CD4-positive, alpha-beta memory T cell (primary cell): ENCODE measurements at regions not wholly inside any gene's neighbourhood (a gene's known extent, or its start where the extent isn't known, plus 50 kb on each side); places are given as distances from the start of the nearest gene placed in this dataset.
"Not testable (repeated sequence)": the region's sequence is repeated elsewhere in the genome, so short reads cannot be mapped to it uniquely, and the experiment has no call there.

Experiments used
- CTCF ChIA-PET: fragments of 350-600 bp; sonication (Branson Sonifier 250); formaldehyde crosslinking; loops from one replicate; lab custom pipeline; 2021; ENCODE audit warnings: inconsistent platforms; ENCODE audit not compliant: partially characterized antibody; lab: Charles Lee
- POLR2A ChIA-PET: fragments of 350-600 bp; sonication (Branson Sonifier 250); formaldehyde crosslinking; loops from one replicate; lab custom pipeline; 2021; ENCODE audit not compliant: partially characterized antibody; lab: Charles Lee
- DNase-seq, 5 donors: peaks; one replicate each; pipeline versions ENCODE4 v3.0.0 to v3.0.0-alpha.2; 2020 to 2022; ENCODE audit warnings: mixed read lengths in 1 of 5
- H3K27ac ChIP-seq: one replicate; pipeline ENCODE4 v1.7.0; 2013; ENCODE audit warnings: low read depth, low read length
- H3K27me3 ChIP-seq: 2 replicates; pipeline ENCODE4 v1.7.0; 2013; ENCODE audit warnings: mild to moderate bottlenecking, low read length, moderate library complexity; ENCODE audit not compliant: insufficient read depth
- H3K36me3 ChIP-seq: 2 replicates; pipeline ENCODE4 v1.7.0; 2013; ENCODE audit warnings: mild to moderate bottlenecking, low read length, moderate library complexity; ENCODE audit not compliant: insufficient read depth
- H3K4me1 ChIP-seq: 2 replicates; pipeline ENCODE4 v1.7.0; 2013; ENCODE audit warnings: mild to moderate bottlenecking, low read length, moderate library complexity; ENCODE audit not compliant: insufficient read depth
- H3K4me3 ChIP-seq, 2 donors: one replicate each; pipeline ENCODE4 v1.7.0; 2013; ENCODE audit warnings: low read length in 2 of 2, mild to moderate bottlenecking in 1 of 2
- H3K9me3 ChIP-seq, 2 donors: one replicate each; pipeline ENCODE4 v1.7.0; 2013; ENCODE audit warnings: low read length in 2 of 2, control low read depth in 1 of 2; ENCODE audit not compliant: control insufficient read depth in 1 of 2
- H3K27ac Mint-ChIP-seq, 7 donors: one replicate each; pipeline ENCODE4 v1.8.0; 2020 to 2021; ENCODE audit warnings: mixed read lengths in 7 of 7, mild to moderate bottlenecking in 6 of 7, inconsistent platforms in 3 of 7, moderate library complexity in 3 of 7
- H3K27me3 Mint-ChIP-seq, 2 donors: one replicate each; pipeline ENCODE4 v1.8.0; 2020 to 2021; ENCODE audit warnings: mixed read lengths in 2 of 2
- H3K36me3 Mint-ChIP-seq, 2 donors: one replicate each; pipeline ENCODE4 v1.8.0; 2020 to 2021; ENCODE audit warnings: mixed read lengths in 2 of 2, inconsistent platforms in 1 of 2, mild to moderate bottlenecking in 1 of 2
- H3K4me1 Mint-ChIP-seq, 4 donors: one replicate each; pipeline ENCODE4 v1.8.0; 2020 to 2021; ENCODE audit warnings: mixed read lengths in 4 of 4, mild to moderate bottlenecking in 1 of 4
- H3K4me3 Mint-ChIP-seq, 8 donors: one replicate each; pipeline ENCODE4 v1.8.0; 2020 to 2021; ENCODE audit warnings: mixed read lengths in 8 of 8, mild to moderate bottlenecking in 7 of 8, moderate library complexity in 6 of 8, inconsistent platforms in 3 of 8
- H3K9me3 Mint-ChIP-seq, 8 donors: one replicate each; pipeline ENCODE4 v1.8.0; 2020 to 2021; ENCODE audit warnings: mixed read lengths in 8 of 8, mild to moderate bottlenecking in 5 of 8, inconsistent platforms in 3 of 8, moderate library complexity in 1 of 8
- intact Hi-C: fragments of 100-400 bp; cut with micrococcal nuclease; formaldehyde crosslinking; loops from one replicate; pipeline ENCODE4 v1.15.1; 2023

DNA sequence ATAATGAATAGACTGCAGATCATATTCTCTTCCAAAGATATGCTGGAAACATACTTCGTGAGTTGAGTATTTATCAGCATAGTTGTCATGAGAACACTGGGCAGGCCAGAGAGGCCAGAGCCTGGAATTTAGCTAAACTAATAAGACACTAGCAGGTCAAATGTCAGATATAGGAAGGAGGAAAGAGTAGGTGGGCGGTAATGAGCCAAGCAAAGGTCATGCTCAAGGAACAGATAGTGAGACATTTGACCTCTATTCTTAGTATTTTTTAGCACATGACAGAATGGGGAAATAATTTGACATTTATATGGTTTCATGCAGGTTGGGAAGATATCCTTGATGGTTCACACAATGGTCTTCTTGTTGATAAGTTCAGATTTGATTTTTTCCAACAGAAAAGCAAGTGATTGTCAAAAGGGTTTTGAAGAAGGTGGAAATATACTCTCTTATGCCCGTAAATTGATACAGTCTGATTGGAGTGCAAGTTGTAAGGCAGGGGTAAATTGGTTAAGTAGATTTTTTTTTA is 99.6 kb upstream of the GOLGA6L4 start:
- H3K27ac ChIP-seq, intact Hi-C loops, H3K9me3 ChIP-seq, H3K36me3 Mint-ChIP-seq, H3K27me3 ChIP-seq, H3K4me1 Mint-ChIP-seq, H3K4me3 ChIP-seq, H3K9me3 Mint-ChIP-seq, H3K4me3 Mint-ChIP-seq, H3K36me3 ChIP-seq, POLR2A ChIA-PET, CTCF ChIA-PET, H3K4me1 ChIP-seq, H3K27ac Mint-ChIP-seq, DNase-seq: not testable (repeated sequence)
- H3K27me3 Mint-ChIP-seq, result peaks cover 17 to 29% of the 10 kb centered on the region in 2 donors

DNA sequence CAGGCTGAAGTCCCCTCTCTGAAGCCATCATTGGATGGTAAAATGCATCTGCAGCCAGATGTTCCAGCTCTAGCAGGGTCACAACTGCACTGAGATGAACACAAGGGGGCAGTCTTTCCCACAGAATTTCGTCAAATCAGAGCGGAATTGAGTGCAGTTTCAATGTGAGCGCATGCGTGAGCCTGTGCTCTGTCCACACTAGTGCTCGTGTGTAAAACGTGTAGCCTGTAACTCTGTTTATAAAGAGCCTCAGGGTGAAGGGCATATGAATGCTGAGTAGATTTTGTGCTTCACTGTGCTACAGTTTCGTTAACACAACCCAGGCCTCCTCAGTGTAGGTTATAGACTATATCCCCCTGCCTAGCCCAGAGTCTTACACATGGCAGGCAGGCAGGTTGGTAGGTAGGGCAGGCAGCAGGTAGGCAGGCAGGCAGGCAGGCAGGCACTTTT is 92.7 kb upstream of the GOLGA6L4 start:
- CTCF ChIA-PET, result no interaction called here
- H3K36me3 Mint-ChIP-seq, result no peaks in the 10 kb centered on the region
- peak overlapping the region in 1 of 7 donors; percentile 3 for H3K27ac Mint-ChIP-seq
- Histone ChIP-seq H3K27me3 (no peaks in the 10 kb centered on the region), H3K9me3 (no peaks in the 10 kb centered on the region), H3K36me3 (no peaks in the 10 kb centered on the region), H3K4me3 (no peak overlapping the region), H3K27ac (no peak overlapping the region), H3K4me1 (no peaks in the 10 kb centered on the region)
- no peaks in the 10 kb centered on the region for H3K9me3 Mint-ChIP-seq
- DNase-seq, result peak; percentile 67 to 79 (median 71)
- peaks cover 0 to 5% (median 2%) of the 10 kb centered on the region in 4 donors for H3K4me1 Mint-ChIP-seq
- H3K4me3 Mint-ChIP-seq, result peak overlapping the region in 4 of 8 donors; percentile 12 to 62 (median 24)
- POLR2A ChIA-PET, result no interaction called here
- H3K27me3 Mint-ChIP-seq, result peaks cover 4 to 10% of the 10 kb centered on the region in 2 donors
- intact Hi-C loops, result no loop called here

DNA sequence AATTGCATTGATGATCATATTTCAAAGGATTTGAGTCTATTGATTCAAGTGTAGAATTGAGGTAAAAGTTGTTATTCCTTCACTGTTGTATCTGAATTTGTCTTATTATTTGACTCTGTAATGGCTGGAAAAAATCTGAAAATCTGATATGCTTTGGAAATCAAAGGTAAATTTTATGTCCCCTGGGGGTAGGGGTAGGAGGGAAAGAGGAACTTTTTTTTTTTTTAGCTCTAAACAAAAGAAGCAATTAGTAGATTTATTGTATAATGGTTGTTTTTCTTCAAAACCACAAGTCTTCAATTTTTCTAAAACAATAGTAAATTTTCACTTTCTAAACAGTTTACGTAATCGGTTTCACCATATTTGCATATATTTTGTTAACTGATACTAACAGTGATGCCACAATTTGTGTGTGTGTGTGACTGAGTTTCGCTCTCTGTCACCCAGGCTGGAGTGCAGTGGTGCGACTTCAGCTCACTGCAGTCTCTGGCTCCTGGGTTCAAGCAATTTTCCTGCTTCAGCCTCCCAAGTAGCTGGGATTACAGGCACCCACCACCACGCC is 91.7 kb upstream of the GOLGA6L4 start:
- no peaks in the 10 kb centered on the region for H3K36me3 ChIP-seq
- Mint-ChIP-seq H3K4me3 (no peak overlapping the region), H3K9me3 (no peaks in the 10 kb centered on the region), H3K36me3 (no peaks in the 10 kb centered on the region), H3K27me3 (peaks cover 4 to 8% of the 10 kb centered on the region in 2 donors), H3K4me1 (peaks cover 0 to 5% (median 2%) of the 10 kb centered on the region in 4 donors), H3K27ac (no peak overlapping the region)
- no peak overlapping the region for H3K4me3 ChIP-seq
- no peaks in the 10 kb centered on the region for H3K4me1 ChIP-seq
- ChIA-PET POLR2A (no interaction called here), CTCF (no interaction called here)
- no peaks in the 10 kb centered on the region for H3K9me3 ChIP-seq
- intact Hi-C loops, result no loop called here
- DNase-seq, result no peak
- no peak overlapping the region for H3K27ac ChIP-seq
- no peaks in the 10 kb centered on the region for H3K27me3 ChIP-seq

DNA sequence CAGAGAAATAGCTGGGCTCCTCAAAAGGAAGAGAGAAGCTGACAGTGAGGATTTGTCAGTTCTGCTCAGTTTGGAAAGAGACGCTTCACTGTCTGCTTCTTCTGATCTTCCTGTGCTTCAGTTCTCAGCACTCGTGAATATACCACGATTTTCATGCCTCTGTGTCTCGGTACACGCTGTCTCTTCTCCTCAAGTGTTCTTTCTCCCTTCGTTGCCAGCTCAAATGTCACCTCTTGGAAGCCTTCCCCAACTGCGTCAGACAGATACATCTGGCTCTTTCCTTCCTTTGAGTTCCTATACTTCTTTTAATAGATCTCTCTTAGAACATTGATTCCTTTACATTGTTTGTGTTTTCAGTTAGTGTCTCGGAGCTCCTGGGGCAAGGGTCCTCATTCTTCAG is 90.6 kb upstream of the GOLGA6L4 start:
- H3K9me3 Mint-ChIP-seq, H3K27me3 ChIP-seq, H3K9me3 ChIP-seq, H3K27ac ChIP-seq, H3K4me3 Mint-ChIP-seq, H3K36me3 ChIP-seq, CTCF ChIA-PET, H3K4me3 ChIP-seq, DNase-seq, intact Hi-C loops, H3K4me1 ChIP-seq, POLR2A ChIA-PET, H3K27ac Mint-ChIP-seq, H3K36me3 Mint-ChIP-seq, H3K4me1 Mint-ChIP-seq, H3K27me3 Mint-ChIP-seq: not testable (repeated sequence)

DNA sequence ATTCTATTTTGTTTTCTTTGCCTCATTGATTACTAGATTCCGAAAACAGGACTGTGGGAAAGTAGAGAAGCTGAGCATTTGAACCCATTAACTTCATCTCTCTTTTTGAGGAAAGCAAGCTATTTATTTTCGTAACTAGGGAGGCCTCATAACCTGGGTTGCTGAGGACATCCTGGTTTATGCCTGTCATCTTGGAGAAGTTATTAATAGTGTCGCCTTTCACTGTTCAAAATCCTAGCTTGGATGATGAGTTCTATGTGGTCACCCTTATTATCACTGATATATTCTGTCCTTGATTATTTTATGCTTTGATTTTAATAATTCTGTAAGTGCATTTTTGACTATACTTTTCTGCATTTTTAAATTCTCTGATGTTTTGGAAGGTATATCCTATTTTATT is 89.3 kb upstream of the GOLGA6L4 start:
- H3K4me1 Mint-ChIP-seq, H3K27ac ChIP-seq, H3K9me3 Mint-ChIP-seq, POLR2A ChIA-PET, H3K27me3 Mint-ChIP-seq, CTCF ChIA-PET, DNase-seq, H3K27me3 ChIP-seq, H3K9me3 ChIP-seq, H3K4me3 ChIP-seq, H3K4me1 ChIP-seq, intact Hi-C loops, H3K27ac Mint-ChIP-seq, H3K4me3 Mint-ChIP-seq, H3K36me3 Mint-ChIP-seq, H3K36me3 ChIP-seq: not testable (repeated sequence)

DNA sequence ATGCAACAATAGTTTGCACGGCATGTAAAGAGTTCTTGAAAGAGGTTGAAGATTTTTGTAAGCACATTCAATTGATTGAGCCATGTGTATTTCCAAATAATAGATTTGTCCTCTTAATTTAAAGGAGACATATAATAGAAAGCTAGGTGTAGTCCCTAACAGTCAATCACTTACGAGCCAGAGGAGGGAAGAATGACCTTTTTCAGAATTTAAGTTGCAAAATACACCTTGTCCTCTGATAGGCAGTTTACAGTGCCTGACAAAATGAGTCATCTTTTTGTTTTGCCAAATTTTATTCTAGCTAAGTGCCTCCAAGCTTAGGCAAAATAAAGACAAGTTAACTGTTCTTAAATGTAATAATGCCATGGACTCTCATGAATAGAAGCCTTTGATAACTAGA is 88.3 kb upstream of the GOLGA6L4 start:
- H3K4me1 ChIP-seq, CTCF ChIA-PET, H3K9me3 Mint-ChIP-seq: not testable (repeated sequence)

DNA sequence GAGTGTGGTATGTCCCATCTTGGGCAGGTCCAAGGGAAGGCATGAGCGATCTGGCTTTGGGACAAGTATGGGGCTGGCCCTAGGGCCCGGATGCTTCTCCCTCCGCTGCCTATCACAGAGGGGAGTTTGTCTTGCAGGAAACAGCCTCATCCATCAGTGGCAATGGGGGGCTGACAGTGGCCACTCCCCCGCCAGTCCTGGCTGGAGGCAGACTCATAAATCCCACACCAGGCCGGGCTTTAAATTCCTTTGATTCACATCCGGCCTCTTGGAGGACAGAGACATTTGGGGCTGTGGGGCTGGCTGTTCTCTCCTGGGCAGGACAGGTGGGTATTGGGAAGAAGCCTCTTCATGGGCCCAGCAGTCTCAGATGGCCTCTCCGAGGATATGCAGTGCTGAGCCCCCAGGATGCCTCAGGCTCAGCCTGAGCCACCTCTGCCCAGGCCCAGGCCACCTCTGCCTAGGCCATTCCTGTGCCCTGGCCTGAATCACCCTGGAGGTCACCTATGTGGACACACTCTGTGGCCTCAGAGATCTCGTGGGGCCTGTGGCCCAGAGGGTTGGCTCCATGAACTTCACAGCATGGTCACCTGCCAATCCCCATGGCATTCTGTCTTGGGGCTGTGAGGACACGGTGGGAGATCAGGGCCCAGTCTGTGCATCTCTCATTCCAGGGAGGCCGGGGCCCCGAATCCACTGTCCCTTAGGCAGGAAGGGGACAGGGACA is 84.2 kb upstream of the GOLGA6L4 start:
- Mint-ChIP-seq H3K4me1 (no peaks in the 10 kb centered on the region), H3K27me3 (peaks cover 0 to 1% of the 10 kb centered on the region in 2 donors), H3K4me3 (no peak overlapping the region), H3K27ac (no peak overlapping the region), H3K36me3 (no peaks in the 10 kb centered on the region), H3K9me3 (no peaks in the 10 kb centered on the region)
- DNase-seq, result no peak
- intact Hi-C loops, result no loop called here
- Histone ChIP-seq H3K27me3 (no peaks in the 10 kb centered on the region), H3K4me1 (no peaks in the 10 kb centered on the region), H3K36me3 (no peaks in the 10 kb centered on the region), H3K9me3 (no peaks in the 10 kb centered on the region), H3K27ac (no peak overlapping the region), H3K4me3 (no peak overlapping the region)
- CTCF ChIA-PET, result no interaction called here
- POLR2A ChIA-PET, result no interaction called here

More for the DNA sequence above, 88.3 kb upstream of the GOLGA6L4 start:
- H3K4me3 ChIP-seq, POLR2A ChIA-PET, H3K27ac Mint-ChIP-seq, H3K9me3 ChIP-seq, H3K27me3 ChIP-seq, H3K36me3 ChIP-seq, intact Hi-C loops, H3K4me1 Mint-ChIP-seq, H3K36me3 Mint-ChIP-seq, H3K27ac ChIP-seq, H3K4me3 Mint-ChIP-seq, H3K27me3 Mint-ChIP-seq, DNase-seq: not testable (repeated sequence)
